ENCODE measurements at regions not wholly inside any gene's neighbourhood (a gene's known extent, or its start where the extent isn't known, plus 50 kb on each side); places are given as distances from the start of the nearest gene placed in this dataset.

DNA sequence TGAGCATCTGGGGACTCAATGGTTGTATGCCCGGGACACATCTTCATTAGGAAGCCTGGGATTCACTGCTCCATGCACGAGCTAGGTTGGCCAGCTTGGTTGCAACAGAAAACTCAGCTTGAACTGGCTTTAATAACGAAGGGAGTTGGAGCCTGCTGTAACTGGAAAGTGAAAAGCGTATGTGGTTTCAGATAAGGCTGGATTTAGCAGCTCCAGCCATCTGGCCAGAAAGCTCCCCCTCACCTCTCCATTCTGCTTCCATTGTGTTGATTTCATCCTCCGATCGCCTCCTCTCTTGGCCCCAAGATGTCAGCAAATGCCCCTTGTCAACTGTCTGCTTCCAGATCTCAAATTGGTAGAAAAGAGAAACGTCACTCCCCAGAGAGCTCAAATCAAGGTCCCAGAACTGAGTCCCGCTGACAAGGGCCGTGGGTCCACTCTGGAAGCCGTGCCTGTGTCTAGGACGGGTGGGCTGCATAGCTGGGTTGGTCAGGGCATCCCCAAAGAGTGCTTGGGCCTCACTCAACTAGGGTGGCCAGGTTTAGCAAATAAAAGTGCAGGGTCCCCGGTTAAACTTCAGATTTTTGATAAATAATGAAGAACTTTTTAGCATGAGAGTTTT lies 117.0 kb upstream of the PMEPA1 start:
- Histone ChIP-seq H3K9me2 (ENCODE audit: insufficient read depth) (no peaks in the 10 kb centered on the region), H3K4me2 (no peak overlapping the region), H3K27ac (ENCODE audit: low read depth) (no peak overlapping the region), H3K4me1 (ENCODE audit: insufficient read depth) (no peaks in the 10 kb centered on the region), H3K79me2 (replicated peaks; ENCODE audit: insufficient read depth) (no peaks in the 10 kb centered on the region), H2AFZ (no peak overlapping the region), H3K4me3 (no peak overlapping the region), H3K27me3 (ENCODE audit: insufficient read depth) (no peaks in the 10 kb centered on the region), H4K20me1 (replicated peaks; ENCODE audit: insufficient read depth) (no peaks in the 10 kb centered on the region), H3K36me3 (ENCODE audit: insufficient read depth) (no peaks in the 10 kb centered on the region), H3F3A (replicated peaks; ENCODE audit: low read depth) (no peaks in the 10 kb centered on the region)
- Mint-ChIP-seq H3K27me3 (ENCODE audit: insufficient read depth, low read depth, poor library complexity) (no peaks in the 10 kb centered on the region), H3K4me3 (no peak overlapping the region), H3K36me3 (ENCODE audit: low read depth) (no peaks in the 10 kb centered on the region), H3K27ac (no peak overlapping the region), H3K4me1 (no peaks in the 10 kb centered on the region), H3K9me3 (no peaks in the 10 kb centered on the region)
- DNase-seq (ENCODE audit: low spot score) (no peak), ATAC-seq (no peak)
- no peak for TF ChIP-seq ZNF114 (CRISPR knock-in tag; IDR thresholded peaks at IDR 0.05)
- no peak for TF ChIP-seq POLR2AphosphoS5 (IDR thresholded peaks at IDR 0.05; ENCODE audit: low read depth)
- TF ChIP-seq, protein P1, sequence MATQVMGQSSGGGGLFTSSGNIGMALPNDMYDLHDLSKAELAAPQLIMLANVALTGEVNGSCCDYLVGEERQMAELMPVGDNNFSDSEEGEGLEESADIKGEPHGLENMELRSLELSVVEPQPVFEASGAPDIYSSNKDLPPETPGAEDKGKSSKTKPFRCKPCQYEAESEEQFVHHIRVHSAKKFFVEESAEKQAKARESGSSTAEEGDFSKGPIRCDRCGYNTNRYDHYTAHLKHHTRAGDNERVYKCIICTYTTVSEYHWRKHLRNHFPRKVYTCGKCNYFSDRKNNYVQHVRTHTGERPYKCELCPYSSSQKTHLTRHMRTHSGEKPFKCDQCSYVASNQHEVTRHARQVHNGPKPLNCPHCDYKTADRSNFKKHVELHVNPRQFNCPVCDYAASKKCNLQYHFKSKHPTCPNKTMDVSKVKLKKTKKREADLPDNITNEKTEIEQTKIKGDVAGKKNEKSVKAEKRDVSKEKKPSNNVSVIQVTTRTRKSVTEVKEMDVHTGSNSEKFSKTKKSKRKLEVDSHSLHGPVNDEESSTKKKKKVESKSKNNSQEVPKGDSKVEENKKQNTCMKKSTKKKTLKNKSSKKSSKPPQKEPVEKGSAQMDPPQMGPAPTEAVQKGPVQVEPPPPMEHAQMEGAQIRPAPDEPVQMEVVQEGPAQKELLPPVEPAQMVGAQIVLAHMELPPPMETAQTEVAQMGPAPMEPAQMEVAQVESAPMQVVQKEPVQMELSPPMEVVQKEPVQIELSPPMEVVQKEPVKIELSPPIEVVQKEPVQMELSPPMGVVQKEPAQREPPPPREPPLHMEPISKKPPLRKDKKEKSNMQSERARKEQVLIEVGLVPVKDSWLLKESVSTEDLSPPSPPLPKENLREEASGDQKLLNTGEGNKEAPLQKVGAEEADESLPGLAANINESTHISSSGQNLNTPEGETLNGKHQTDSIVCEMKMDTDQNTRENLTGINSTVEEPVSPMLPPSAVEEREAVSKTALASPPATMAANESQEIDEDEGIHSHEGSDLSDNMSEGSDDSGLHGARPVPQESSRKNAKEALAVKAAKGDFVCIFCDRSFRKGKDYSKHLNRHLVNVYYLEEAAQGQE (IDR thresholded peaks at IDR 0.05; ENCODE audit: unreplicated experiment): no peak
- TF ChIP-seq, protein P2, sequence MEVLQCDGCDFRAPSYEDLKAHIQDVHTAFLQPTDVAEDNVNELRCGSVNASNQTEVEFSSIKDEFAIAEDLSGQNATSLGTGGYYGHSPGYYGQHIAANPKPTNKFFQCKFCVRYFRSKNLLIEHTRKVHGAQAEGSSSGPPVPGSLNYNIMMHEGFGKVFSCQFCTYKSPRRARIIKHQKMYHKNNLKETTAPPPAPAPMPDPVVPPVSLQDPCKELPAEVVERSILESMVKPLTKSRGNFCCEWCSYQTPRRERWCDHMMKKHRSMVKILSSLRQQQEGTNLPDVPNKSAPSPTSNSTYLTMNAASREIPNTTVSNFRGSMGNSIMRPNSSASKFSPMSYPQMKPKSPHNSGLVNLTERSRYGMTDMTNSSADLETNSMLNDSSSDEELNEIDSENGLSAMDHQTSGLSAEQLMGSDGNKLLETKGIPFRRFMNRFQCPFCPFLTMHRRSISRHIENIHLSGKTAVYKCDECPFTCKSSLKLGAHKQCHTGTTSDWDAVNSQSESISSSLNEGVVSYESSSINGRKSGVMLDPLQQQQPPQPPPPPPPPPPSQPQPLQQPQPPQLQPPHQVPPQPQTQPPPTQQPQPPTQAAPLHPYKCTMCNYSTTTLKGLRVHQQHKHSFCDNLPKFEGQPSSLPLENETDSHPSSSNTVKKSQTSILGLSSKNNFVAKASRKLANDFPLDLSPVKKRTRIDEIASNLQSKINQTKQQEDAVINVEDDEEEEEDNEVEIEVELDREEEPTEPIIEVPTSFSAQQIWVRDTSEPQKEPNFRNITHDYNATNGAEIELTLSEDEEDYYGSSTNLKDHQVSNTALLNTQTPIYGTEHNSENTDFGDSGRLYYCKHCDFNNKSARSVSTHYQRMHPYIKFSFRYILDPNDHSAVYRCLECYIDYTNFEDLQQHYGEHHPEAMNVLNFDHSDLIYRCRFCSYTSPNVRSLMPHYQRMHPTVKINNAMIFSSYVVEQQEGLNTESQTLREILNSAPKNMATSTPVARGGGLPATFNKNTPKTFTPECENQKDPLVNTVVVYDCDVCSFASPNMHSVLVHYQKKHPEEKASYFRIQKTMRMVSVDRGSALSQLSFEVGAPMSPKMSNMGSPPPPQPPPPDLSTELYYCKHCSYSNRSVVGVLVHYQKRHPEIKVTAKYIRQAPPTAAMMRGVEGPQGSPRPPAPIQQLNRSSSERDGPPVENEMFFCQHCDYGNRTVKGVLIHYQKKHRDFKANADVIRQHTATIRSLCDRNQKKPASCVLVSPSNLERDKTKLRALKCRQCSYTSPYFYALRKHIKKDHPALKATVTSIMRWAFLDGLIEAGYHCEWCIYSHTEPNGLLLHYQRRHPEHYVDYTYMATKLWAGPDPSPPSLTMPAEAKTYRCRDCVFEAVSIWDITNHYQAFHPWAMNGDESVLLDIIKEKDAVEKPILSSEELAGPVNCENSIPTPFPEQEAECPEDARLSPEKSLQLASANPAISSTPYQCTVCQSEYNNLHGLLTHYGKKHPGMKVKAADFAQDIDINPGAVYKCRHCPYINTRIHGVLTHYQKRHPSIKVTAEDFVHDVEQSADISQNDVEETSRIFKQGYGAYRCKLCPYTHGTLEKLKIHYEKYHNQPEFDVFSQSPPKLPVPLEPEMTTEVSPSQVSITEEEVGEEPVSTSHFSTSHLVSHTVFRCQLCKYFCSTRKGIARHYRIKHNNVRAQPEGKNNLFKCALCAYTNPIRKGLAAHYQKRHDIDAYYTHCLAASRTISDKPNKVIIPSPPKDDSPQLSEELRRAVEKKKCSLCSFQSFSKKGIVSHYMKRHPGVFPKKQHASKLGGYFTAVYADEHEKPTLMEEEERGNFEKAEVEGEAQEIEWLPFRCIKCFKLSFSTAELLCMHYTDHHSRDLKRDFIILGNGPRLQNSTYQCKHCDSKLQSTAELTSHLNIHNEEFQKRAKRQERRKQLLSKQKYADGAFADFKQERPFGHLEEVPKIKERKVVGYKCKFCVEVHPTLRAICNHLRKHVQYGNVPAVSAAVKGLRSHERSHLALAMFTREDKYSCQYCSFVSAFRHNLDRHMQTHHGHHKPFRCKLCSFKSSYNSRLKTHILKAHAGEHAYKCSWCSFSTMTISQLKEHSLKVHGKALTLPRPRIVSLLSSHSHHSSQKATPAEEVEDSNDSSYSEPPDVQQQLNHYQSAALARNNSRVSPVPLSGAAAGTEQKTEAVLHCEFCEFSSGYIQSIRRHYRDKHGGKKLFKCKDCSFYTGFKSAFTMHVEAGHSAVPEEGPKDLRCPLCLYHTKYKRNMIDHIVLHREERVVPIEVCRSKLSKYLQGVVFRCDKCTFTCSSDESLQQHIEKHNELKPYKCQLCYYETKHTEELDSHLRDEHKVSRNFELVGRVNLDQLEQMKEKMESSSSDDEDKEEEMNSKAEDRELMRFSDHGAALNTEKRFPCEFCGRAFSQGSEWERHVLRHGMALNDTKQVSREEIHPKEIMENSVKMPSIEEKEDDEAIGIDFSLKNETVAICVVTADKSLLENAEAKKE (CRISPR knock-in tag; IDR thresholded peaks at IDR 0.05): no peak
- TF ChIP-seq ZNF331 (CRISPR knock-in tag; IDR thresholded peaks at IDR 0.05; ENCODE audit: low read depth): no peak
- no peak for TF ChIP-seq JUNB (IDR thresholded peaks at IDR 0.05; ENCODE audit: unreplicated experiment)
- TF ChIP-seq NANOG (IDR thresholded peaks at IDR 0.05; ENCODE audit: borderline replicate concordance): no peak
- TF ChIP-seq, protein P3, sequence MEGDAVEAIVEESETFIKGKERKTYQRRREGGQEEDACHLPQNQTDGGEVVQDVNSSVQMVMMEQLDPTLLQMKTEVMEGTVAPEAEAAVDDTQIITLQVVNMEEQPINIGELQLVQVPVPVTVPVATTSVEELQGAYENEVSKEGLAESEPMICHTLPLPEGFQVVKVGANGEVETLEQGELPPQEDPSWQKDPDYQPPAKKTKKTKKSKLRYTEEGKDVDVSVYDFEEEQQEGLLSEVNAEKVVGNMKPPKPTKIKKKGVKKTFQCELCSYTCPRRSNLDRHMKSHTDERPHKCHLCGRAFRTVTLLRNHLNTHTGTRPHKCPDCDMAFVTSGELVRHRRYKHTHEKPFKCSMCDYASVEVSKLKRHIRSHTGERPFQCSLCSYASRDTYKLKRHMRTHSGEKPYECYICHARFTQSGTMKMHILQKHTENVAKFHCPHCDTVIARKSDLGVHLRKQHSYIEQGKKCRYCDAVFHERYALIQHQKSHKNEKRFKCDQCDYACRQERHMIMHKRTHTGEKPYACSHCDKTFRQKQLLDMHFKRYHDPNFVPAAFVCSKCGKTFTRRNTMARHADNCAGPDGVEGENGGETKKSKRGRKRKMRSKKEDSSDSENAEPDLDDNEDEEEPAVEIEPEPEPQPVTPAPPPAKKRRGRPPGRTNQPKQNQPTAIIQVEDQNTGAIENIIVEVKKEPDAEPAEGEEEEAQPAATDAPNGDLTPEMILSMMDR (conservative IDR thresholded peaks at IDR 0.05; ENCODE audit: low read depth in 2 of 2): no peak
- TF ChIP-seq STAT1 (IDR thresholded peaks at IDR 0.05; ENCODE audit: unreplicated experiment): no peak
- no peak for TF ChIP-seq EZH2 (IDR thresholded peaks at IDR 0.05; ENCODE audit: low read depth, unreplicated experiment)
- no peak for TF ChIP-seq CREB1 (CRISPR knock-in tag; IDR thresholded peaks at IDR 0.05; ENCODE audit: low read depth)
- TF ChIP-seq EZH2phosphoT487 (IDR thresholded peaks at IDR 0.05; ENCODE audit: unreplicated experiment): no peak
- TF ChIP-seq, protein P4, sequence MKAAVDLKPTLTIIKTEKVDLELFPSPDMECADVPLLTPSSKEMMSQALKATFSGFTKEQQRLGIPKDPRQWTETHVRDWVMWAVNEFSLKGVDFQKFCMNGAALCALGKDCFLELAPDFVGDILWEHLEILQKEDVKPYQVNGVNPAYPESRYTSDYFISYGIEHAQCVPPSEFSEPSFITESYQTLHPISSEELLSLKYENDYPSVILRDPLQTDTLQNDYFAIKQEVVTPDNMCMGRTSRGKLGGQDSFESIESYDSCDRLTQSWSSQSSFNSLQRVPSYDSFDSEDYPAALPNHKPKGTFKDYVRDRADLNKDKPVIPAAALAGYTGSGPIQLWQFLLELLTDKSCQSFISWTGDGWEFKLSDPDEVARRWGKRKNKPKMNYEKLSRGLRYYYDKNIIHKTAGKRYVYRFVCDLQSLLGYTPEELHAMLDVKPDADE (IDR thresholded peaks at IDR 0.05): no peak
